ENCODE measurements at regions not wholly inside any gene's neighbourhood (a gene's known extent, or its start where the extent isn't known, plus 50 kb on each side); places are given as distances from the start of the nearest gene placed in this dataset.

- TF ChIP-seq, protein P1, sequence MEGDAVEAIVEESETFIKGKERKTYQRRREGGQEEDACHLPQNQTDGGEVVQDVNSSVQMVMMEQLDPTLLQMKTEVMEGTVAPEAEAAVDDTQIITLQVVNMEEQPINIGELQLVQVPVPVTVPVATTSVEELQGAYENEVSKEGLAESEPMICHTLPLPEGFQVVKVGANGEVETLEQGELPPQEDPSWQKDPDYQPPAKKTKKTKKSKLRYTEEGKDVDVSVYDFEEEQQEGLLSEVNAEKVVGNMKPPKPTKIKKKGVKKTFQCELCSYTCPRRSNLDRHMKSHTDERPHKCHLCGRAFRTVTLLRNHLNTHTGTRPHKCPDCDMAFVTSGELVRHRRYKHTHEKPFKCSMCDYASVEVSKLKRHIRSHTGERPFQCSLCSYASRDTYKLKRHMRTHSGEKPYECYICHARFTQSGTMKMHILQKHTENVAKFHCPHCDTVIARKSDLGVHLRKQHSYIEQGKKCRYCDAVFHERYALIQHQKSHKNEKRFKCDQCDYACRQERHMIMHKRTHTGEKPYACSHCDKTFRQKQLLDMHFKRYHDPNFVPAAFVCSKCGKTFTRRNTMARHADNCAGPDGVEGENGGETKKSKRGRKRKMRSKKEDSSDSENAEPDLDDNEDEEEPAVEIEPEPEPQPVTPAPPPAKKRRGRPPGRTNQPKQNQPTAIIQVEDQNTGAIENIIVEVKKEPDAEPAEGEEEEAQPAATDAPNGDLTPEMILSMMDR (IDR thresholded peaks at IDR 0.05): no peak
- TF ChIP-seq POLR2AphosphoS5 (IDR thresholded peaks at IDR 0.05): no peak
These were observed 377.1 kb upstream of the C9orf72 start for GRCh38 chr9:27950382-27950781.

Measured in prostate gland (tissue), 2 donors.